Activated CD8-positive, alpha-beta memory T cell treated with anti-CD3 and anti-CD28 coated beads, Interleukin-2, amount 50 U/mL, for 24 hours (primary cell): ENCODE measurements at regions not wholly inside any gene's neighbourhood (a gene's known extent, or its start where the extent isn't known, plus 50 kb on each side); places are given as distances from the start of the nearest gene placed in this dataset.

Experiments used
- DNase-seq: peaks from one replicate; pipeline ENCODE4 v3.0.0-alpha.2; 2020; ENCODE audit errors: extremely low read depth

DNA sequence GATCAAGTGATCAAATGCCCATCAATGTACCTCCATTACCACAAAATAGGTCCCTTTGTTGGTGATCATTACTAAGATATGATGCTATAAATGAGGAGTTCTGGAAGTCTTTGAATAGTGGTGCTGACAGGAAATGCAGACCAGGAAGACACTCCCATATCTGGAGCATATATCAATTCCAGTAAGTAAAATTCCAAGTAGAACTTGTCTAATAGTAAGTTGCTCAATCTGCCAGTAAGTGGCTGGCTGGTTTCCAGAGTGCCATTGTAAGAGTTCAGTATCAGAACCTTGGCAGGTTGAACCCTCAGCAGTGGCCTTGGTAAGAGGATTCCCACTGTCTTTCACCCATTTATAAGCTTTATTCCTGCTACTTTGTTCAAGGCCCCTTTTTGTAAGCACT lies 379.9 kb upstream of the RBMS3 start:
- DNase-seq: no peak

DNA sequence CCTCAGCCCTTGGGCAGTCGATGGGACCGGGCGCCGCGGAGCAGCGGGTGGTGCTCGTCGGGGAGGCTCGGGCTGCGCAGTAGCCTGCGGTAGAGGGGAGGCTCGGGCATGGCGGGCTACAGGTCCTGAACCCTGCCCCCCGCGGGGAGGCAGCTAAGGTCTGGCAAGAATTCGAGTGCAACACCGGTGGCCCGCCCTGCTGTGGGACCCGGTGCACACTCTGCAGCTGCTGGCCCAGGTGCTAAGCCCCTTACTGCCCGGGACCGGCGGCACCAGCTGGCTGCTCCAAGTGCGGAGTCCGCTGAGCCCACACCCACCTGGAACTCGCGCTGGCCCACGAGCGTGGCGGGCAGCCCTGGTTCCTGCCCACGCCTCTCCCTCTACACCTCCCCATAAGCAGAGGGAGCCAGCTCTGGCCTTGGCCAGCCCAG lies 377.7 kb upstream of the RBMS3 start:
- no peak for DNase-seq

DNA sequence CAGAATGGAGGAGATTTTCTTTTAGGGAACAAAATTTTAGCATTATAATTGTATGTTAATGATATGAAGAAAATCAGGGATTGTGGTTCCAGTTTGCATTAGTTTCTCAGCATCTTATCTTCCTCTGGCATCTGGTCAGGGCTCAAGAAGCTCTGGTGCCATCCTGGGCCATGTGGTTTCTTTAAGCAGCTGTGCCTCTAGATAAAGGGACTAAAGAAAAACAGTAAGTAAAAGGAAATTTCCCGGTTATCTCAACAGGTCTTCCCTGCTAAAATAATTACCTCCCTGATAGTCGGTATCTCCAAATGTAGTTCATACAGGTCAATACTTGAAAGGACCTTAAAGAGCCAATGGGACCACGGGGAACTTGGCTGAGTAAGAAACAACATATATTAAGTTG lies 375.1 kb upstream of the RBMS3 start:
- no peak for DNase-seq

GRCh38 chr3:28906561-28907310 lies 374.1 kb upstream of the RBMS3 start:
- no peak for DNase-seq

- no peak for DNase-seq
Measured at GRCh38 chr3:28907616-28908015, 373.3 kb upstream of the RBMS3 start.

- no peak for DNase-seq
Measured at GRCh38 chr3:28912120-28912885, 368.6 kb upstream of the RBMS3 start.

DNA sequence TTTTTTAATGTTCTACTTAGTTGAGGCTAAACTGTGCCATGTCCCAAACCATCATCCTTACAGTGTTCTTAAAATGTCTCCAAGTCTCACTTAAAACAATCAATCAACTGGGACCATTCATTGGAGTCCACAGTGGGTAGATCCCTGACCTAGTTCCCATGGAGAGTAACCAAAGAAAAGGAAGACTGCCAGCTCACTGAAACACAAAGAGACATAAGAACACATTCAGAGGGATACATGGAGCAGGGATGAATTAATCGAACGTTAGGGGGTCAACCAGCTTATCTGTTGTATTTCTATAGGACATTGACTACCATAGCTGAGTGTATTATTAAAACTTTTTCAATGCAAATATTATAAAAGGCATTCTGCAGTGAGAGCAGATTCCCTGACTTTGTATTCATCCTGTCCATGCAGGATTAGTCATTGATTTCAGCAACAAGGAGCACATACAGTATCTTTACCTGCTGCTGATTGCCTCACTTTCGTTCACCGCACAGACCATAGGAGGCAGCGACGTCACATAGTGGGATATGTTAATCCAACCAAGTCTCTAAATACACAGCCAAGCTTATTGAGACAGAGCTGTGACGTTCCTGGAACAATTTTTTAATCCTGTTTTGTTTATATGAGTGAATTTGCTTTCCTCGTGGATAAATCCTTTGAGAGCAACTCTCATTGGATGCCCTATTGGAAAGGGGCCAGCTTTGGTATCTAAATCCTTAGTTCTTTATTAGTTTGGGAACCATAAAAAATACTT lies 364.9 kb upstream of the RBMS3 start:
- no peak for DNase-seq

GRCh38 chr3:28916713-28917499 lies 364.0 kb upstream of the RBMS3 start:
- DNase-seq: no peak

GRCh38 chr3:28917895-28918475 lies 362.9 kb upstream of the RBMS3 start:
- DNase-seq: no peak

- no peak for DNase-seq
Measured at GRCh38 chr3:28922376-28922775, 358.5 kb upstream of the RBMS3 start.

DNA sequence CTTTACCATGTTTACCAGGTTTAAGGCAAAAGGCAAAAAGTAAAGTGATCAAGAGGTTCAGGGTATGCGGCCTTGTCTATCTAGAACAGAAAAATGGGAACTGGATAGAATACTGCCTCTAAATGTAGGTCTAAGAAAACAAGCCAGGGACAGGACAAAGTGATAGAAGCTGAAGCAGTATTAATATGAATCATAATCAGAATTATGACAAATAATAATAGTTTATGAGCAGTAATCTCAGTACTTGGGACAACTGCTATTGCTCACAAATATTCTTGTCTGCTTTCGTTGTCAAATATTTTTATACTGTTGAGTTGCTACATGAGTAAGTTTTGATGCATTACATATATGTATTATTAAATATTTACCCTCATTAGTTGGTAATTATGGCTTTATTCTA lies 356.9 kb upstream of the RBMS3 start:
- DNase-seq: no peak

DNA sequence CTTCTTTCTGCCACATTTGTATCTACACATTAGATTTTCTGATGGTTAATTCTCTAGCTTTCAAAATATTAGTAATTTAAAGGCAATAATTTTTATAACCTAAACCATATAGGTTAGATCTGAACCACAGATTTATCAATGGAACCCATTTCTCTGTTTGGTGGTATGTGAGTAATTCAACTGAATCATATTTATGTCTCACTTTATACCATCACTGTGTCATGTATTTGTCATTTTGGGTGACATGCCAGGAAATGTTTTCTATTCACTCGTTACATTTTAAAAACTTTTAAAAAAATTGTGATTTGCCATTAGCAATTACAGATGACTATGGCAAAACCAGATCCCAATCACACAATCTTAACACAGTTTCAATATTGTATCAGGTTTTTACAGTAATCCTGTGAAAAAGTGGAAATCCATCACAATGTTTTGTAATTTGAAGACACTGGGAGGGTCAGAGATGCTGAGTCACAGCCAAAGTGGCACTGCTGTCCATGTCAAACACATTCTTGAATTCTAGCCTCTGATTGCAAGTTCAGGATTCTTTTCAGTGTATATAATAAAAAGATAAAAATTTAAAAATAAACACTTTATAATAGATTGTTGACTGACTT lies 356.0 kb upstream of the RBMS3 start:
- no peak for DNase-seq

- no peak for DNase-seq
Measured at GRCh38 chr3:28933337-28933736, 347.5 kb upstream of the RBMS3 start.

DNA sequence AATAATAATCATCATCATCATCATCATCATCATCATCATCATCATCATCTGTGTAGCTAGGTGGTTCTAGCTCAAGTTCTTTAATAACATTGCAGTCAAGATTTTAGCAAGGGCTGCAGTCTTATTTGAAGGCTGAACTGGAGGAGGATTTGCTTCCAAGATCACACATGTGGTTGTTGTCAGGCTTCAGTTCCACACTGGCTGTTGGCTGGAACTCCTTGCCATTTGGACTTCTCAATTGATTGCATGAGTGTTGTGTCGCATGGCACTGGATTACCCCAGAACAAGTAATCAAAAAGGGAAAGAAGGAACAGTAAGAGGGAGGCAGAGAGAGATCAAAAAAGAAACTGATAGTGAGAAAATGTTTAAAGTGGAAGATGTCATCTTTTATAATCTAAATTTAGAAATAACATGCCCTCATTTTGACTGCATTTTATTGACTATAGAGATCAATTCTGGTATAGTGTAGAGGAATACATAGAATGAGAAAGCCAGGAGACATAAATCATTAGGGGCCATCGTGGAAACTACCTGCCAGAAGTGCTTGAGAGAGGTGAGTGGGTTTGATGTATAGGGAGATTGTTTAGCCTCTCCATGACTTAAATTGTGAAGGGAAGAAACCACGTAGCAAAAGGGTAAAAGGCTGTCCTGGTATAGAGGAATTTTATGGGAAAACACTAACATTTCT lies 346.6 kb upstream of the RBMS3 start:
- no peak for DNase-seq

GRCh38 chr3:28935146-28935545 lies 345.7 kb upstream of the RBMS3 start:
- DNase-seq: no peak

- DNase-seq: no peak
Measured at GRCh38 chr3:28936154-28936553, 344.7 kb upstream of the RBMS3 start.

DNA sequence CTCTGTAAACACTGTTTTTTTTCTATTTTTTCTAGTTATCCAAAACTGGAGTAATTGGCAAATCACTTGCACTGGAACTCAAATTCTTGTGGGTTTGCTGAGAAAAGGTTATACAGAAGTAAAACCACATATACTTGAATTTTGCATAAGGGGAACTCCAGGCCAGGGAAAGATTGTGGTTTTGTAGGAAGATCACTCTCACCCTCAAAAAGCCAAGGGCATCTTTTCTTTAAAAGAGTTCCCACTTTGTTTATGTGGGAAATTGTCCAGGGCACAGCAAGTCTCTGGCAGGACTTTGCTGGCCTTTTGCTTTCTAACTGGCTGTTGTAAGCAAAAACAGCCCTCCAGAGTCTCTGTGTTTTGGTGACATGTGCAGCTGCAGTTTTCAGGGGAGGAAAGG lies 340.3 kb upstream of the RBMS3 start:
- no peak for DNase-seq

DNA sequence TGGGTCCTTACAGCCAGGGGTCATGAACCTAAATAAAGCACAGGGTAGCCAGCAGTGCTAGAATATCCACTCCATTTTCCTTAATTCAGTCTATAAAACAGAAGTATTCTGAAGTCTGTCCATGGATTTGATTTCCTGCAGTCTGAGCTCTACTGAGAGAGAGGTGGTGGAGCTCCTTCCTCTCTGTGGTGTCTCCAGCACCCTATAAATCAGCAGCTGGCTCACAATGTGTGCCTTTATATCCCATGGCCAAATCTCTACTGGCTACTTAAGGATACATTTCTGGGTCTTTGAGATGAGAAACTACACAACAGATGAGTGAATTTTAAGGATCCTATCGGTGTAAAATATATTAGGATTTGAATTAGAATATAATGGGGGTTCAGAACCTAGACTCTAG lies 339.9 kb upstream of the RBMS3 start:
- no peak for DNase-seq

- no peak for DNase-seq
Measured at GRCh38 chr3:28947061-28947460, 333.8 kb upstream of the RBMS3 start.

DNA sequence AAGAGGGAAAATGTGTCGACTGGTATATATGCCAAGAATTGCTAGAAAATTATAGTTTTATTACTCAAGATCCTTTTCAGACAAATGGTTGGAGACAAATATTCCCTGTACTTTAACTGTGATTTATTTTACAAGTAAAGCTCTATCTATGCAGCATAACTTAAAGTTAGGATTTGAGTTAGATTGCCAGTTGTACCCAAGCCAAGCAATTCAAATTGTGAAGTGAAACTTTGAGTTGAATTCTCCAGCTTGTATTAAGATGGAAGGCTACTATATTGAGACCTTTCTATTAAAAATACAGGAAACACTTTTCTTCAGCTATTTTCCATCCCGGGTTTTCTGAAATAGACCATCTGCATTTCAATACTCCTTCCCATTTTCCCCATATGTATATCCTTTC lies 333.1 kb upstream of the RBMS3 start:
- DNase-seq: no peak
